NCI-H748 (cell line): ENCODE measurements at regions not wholly inside any gene's neighbourhood (a gene's known extent, or its start where the extent isn't known, plus 50 kb on each side); places are given as distances from the start of the nearest gene placed in this dataset.

Experiments
- DNase-seq: peaks from one replicate; lab custom pipeline; 2025; ENCODE audit not compliant: unreplicated experiment; lab: John Stamatoyannopoulos, UW

- DNase-seq, result peak; percentile 8
These were observed 405.7 kb upstream of the SALL1 start for GRCh38 chr16:51556694-51557340.

- no peak for DNase-seq
These were observed 402.8 kb upstream of the SALL1 start for GRCh38 chr16:51553910-51554309.

GRCh38 chr16:51553314-51553713 lies 402.2 kb upstream of the SALL1 start:
- no peak for DNase-seq

- peak; percentile 23 for DNase-seq
These were observed 399.8 kb upstream of the SALL1 start for GRCh38 chr16:51550800-51551347.

- DNase-seq, result no peak
These were observed 398.8 kb upstream of the SALL1 start for GRCh38 chr16:51549836-51550235.

- DNase-seq, result no peak
These were observed 394.9 kb upstream of the SALL1 start for GRCh38 chr16:51545951-51546350.

GRCh38 chr16:51544851-51545467 lies 393.9 kb upstream of the SALL1 start:
- DNase-seq, result no peak

GRCh38 chr16:51543971-51544370 lies 392.9 kb upstream of the SALL1 start:
- DNase-seq, result no peak

GRCh38 chr16:51542981-51543815 lies 392.1 kb upstream of the SALL1 start:
- DNase-seq, result no peak

- DNase-seq, result no peak
These were observed 389.2 kb upstream of the SALL1 start for GRCh38 chr16:51540259-51540658.

- peak; percentile 75 for DNase-seq
These were observed 387.8 kb upstream of the SALL1 start for GRCh38 chr16:51538707-51539498.

GRCh38 chr16:51535591-51535990 lies 384.5 kb upstream of the SALL1 start:
- DNase-seq, result no peak

GRCh38 chr16:51532551-51532950 lies 381.5 kb upstream of the SALL1 start:
- DNase-seq, result no peak

GRCh38 chr16:51531271-51531670 lies 380.2 kb upstream of the SALL1 start:
- DNase-seq, result no peak

GRCh38 chr16:51527349-51527748 lies 376.3 kb upstream of the SALL1 start:
- no peak for DNase-seq

- DNase-seq, result peak; percentile 56
These were observed 375.6 kb upstream of the SALL1 start for GRCh38 chr16:51526621-51527020.

GRCh38 chr16:51524555-51525373 lies 373.7 kb upstream of the SALL1 start:
- DNase-seq, result no peak

GRCh38 chr16:51524070-51524469 lies 373.0 kb upstream of the SALL1 start:
- no peak for DNase-seq

- DNase-seq, result peak; percentile 51
These were observed 372.3 kb upstream of the SALL1 start for GRCh38 chr16:51523400-51523799.

GRCh38 chr16:51522902-51523301 lies 371.8 kb upstream of the SALL1 start:
- peak; percentile 9 for DNase-seq
